Right ventricle myocardium inferior (tissue), 1 donor: ENCODE measurements at regions not wholly inside any gene's neighbourhood (a gene's known extent, or its start where the extent isn't known, plus 50 kb on each side); places are given as distances from the start of the nearest gene placed in this dataset.
"Not testable (repeated sequence)": the region's sequence is repeated elsewhere in the genome, so short reads cannot be mapped to it uniquely, and the experiment has no call there.

Experiments used
- ATAC-seq: fragments of 200-7000 bp; cut with Tn5 transposase; one replicate; pipeline ENCODE4 v1.9.1; 2020; ENCODE audit warnings: mild to moderate bottlenecking, moderate library complexity
- DNase-seq: peaks from one replicate; pipeline ENCODE4 v3.0.0; 2021; ENCODE audit errors: missing footprints
- intact Hi-C: fragments of 100-400 bp; cut with DNase I; formaldehyde crosslinking; loops from one replicate; pipeline ENCODE4 v1.11.0; 2022
- donor health status: DM: no; HTN: yes; CAD: no; lungs with severe emphysema.

GRCh38 chr5:72694856-72695255 lies 121.6 kb upstream of the TNPO1 start:
- DNase-seq (no peak), ATAC-seq (no peak)
- intact Hi-C loops = no loop called here

- no peak for DNase-seq
- intact Hi-C loops = no loop called here
- ATAC-seq = no peak
Measured at GRCh38 chr5:72693546-72694205, 122.8 kb upstream of the TNPO1 start.

GRCh38 chr5:72692651-72693442 lies 123.6 kb upstream of the TNPO1 start:
- intact Hi-C loops = no loop called here
- ATAC-seq (no peak), DNase-seq (no peak)

- intact Hi-C loops = no loop called here
- no peak for ATAC-seq
Measured at GRCh38 chr5:72692231-72692637, 124.2 kb upstream of the TNPO1 start.

GRCh38 chr5:72691751-72692150 lies 124.7 kb upstream of the TNPO1 start:
- intact Hi-C loops = no loop called here
- DNase-seq (no peak), ATAC-seq (no peak)

More at GRCh38 chr5:72692231-72692637, 124.2 kb upstream of the TNPO1 start:
- DNase-seq = no peak

GRCh38 chr5:72688916-72689315 lies 127.5 kb upstream of the TNPO1 start:
- intact Hi-C loops = no loop called here
- no peak for DNase-seq
- no peak for ATAC-seq

GRCh38 chr5:72687288-72687687 lies 129.2 kb upstream of the TNPO1 start:
- DNase-seq (no peak), ATAC-seq (no peak)
- intact Hi-C loops = no loop called here

- ATAC-seq (no peak), DNase-seq (no peak)
- intact Hi-C loops = no loop called here
Measured at GRCh38 chr5:72682561-72682960, 133.9 kb upstream of the TNPO1 start.

- ATAC-seq = no peak
- no peak for DNase-seq
- intact Hi-C loops = no loop called here
Measured at GRCh38 chr5:72681781-72682180, 134.7 kb upstream of the TNPO1 start.

- ATAC-seq (no peak), DNase-seq (no peak)
- intact Hi-C loops = no loop called here
Measured at GRCh38 chr5:72677447-72677846, 139.0 kb upstream of the TNPO1 start.

GRCh38 chr5:72676831-72677230 lies 139.6 kb upstream of the TNPO1 start:
- intact Hi-C loops, ATAC-seq: not testable (repeated sequence)

GRCh38 chr5:72673623-72674022 lies 142.8 kb upstream of the TNPO1 start:
- intact Hi-C loops = no loop called here
- DNase-seq = no peak
- ATAC-seq = no peak

More at GRCh38 chr5:72676831-72677230, 139.6 kb upstream of the TNPO1 start:
- DNase-seq = not testable (repeated sequence)

GRCh38 chr5:72673180-72673579 lies 143.3 kb upstream of the TNPO1 start:
- ATAC-seq (no peak), DNase-seq (no peak)
- intact Hi-C loops = no loop called here

GRCh38 chr5:72667708-72668107 lies 148.8 kb upstream of the TNPO1 start:
- DNase-seq = no peak
- intact Hi-C loops = no loop called here
- no peak for ATAC-seq

GRCh38 chr5:72662936-72663335 lies 153.5 kb upstream of the TNPO1 start:
- ATAC-seq = no peak
- no peak for DNase-seq
- intact Hi-C loops = no loop called here

- no peak for DNase-seq
- no peak for ATAC-seq
- intact Hi-C loops = no loop called here
Measured at GRCh38 chr5:72662305-72662704, 154.2 kb upstream of the TNPO1 start.

- no peak for ATAC-seq
- DNase-seq = no peak
- intact Hi-C loops = no loop called here
Measured at GRCh38 chr5:72661405-72661804, 154.2 kb upstream of the ZNF366 start.

- ATAC-seq (no peak), DNase-seq (no peak)
- intact Hi-C loops = no loop called here
Measured at GRCh38 chr5:72659726-72660125, 152.5 kb upstream of the ZNF366 start.

- no peak for ATAC-seq
Measured at GRCh38 chr5:72658761-72659540, 151.7 kb upstream of the ZNF366 start.

GRCh38 chr5:72658161-72658560 lies 151.0 kb upstream of the ZNF366 start:
- intact Hi-C loops = no loop called here
- no peak for ATAC-seq

More at GRCh38 chr5:72658761-72659540, 151.7 kb upstream of the ZNF366 start:
- no peak for DNase-seq
- intact Hi-C loops = no loop called here

More at GRCh38 chr5:72658161-72658560, 151.0 kb upstream of the ZNF366 start:
- DNase-seq = no peak
